ENCODE measurements at regions not wholly inside any gene's neighbourhood (a gene's known extent, or its start where the extent isn't known, plus 50 kb on each side); places are given as distances from the start of the nearest gene placed in this dataset.
A peak's percentile ranks its signal among the peaks of the same experiment; 100 is the strongest.

DNA sequence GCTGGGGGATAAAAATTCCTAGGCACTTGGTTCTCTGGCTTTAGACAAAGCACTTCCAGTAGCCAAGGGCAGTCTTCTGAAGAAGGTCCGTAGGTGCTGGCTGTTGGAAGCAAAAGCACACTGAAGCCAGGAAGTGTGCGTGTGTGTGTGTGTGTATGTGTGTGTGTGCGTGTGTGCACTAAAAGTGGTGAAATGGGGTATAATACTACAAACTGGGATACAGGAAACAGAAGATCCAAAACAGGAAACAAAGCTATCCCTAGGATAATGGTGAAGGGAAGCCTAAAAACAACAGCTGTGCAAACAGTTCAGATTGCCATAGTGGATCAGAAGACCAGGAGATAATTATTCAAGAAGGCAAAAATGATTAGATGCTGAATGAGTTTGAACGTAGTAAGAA lies 103.4 kb downstream of the IL20RB start:
- no peak for DNase-seq

DNA sequence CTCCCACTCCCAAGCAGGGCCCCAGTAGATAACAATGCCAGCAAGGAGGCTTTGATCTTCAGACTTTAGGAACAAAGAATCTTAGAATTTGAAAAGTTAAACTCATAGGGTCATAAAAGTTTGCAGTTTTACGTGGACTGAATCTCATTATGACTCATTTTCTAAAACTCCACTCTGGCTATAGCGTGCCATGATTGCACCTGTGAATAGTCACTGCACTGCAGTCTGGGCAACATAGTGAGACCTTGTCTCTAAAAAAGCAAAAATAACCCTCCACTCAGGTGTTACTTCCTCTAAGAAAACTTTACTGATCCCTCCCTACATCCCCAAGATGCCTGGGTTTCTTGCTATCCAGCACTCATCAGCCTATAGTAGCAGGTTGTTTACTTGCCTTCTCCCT lies 104.5 kb downstream of the IL20RB start:
- no peak for DNase-seq

DNA sequence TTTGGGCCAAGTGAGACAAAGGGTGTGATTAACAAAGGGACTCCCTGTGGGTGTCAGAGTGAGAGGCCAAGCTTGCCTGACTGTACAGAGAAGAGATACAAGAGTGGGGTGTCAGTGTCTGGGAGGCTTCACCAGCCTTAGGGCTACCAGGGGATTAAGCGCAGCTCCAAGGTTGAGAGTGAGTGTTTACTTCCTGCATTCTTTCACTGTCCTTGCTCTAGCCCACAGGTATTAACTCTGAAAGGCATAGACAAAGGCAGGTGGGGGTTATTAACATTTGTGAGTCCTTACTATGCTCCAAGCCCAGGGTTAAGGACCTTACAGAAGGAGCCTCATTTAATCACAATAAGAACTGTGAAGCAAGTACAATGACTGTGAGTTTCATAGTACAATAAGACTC lies 107.6 kb downstream of the IL20RB start:
- DNase-seq: no peak

DNA sequence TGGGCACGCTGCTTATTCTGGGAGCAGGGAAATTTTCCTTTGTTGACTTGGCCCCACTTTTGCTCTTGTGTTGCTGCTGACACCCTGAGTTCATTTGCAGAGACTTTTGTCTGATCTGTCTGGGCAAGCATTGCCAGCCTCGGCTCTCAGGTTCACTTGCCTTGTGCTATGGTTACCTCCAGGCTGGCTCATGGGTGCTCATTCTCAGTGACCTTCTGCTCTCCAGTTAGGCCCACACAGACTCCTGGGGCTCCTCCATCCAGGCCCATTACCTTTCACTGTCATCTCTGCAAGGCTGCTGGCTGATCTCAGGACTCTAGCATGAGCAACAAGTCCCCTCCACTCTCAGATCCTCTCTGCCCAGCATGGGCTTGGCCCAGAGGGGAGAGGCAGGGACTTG lies 108.3 kb downstream of the IL20RB start:
- DNase-seq: no peak

DNA sequence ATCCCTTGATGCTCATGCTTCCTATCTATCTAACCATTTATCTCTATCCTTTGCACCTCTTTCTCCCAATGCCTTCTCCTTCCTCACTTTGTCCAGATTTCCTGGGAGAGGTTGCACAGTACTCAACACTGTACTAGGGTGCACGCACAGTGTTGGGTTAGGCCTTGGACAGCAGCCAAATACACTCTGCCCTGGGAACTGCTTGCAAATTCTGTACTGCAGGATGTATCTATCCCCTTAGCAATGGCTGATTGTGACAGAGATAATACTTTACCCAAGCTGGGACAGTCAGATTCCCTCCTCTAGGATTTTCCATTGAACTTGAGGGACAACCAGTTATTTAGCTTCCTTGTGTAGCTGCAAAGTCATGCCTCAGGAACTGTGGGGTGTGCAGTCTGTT lies 113.3 kb downstream of the IL20RB start:
- DNase-seq: no peak

DNA sequence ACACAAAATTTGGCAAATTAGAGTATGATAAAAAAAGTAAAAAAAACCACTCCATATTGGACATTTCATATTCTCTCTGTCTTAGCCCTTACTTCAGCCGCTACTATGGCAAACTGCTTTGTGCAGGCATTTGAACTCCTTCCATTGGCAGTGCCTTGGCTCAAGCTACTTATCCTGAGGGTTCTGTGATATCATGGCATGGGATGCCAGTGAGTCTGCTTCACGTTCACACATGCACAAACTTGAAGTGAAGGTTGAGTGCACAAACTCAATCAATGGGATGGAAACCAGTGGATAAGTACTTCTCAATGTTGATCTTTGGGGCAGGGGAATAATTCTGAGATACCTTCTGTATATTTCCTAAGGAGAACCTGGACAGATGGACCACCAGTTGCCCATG lies 117.2 kb downstream of the IL20RB start:
- no peak for DNase-seq

DNA sequence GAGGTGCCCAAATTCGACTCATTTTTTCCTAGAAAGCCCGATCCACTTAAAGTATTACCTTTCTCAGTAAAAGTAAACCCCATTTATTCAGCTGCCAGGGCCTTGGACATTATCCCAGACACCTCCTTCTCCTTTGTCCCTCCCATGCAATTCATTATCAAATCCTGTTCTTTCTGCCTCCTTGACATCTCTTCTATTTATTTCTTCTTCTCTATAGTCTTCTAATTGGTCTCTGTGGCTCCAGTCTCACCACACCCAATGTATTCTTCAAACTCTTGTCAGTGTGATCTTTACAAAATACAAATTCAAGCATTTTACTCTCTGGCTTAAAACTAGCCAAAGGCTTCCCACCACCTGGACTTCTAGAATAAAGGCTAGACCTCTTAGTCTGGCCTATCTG lies 120.3 kb downstream of the IL20RB start:
- DNase-seq: no peak

DNA sequence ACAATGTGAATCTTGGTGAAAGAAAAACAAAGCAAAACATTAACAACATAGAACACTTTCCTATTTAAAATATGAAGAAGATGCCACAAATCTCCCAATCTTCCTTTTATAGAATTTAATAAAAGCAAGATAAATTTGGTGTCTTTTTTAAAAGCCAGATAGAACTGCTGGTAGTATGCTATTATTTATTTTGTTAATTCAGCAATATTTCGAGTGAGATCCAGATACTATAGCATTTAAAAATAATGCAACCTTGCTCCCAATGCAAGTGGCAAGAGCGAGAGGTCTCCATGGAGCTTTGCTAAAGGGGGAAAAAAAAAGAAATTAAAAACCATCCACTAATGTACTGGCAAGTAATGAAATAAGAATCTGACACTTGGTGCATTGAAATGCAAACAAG lies 121.8 kb downstream of the IL20RB start:
- DNase-seq: no peak

DNA sequence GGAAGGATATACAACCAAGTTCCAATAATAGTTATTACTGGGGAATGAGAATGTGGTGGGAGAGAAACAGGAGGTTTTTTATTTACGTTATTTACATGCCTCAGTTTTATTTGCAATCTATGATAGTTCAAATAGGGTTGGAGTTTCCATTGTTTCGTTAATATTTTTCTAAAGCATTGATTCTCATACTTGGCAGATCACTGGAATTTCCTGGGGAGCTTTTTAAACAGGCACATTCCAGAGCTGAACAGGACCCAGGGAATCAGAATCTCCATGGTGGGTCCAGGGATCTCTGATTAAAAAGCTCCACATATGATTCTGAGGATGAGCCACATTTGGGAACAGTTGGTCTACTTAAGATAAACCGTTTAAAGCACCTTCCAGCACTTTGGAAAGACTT lies 123.9 kb downstream of the IL20RB start:
- no peak for DNase-seq

DNA sequence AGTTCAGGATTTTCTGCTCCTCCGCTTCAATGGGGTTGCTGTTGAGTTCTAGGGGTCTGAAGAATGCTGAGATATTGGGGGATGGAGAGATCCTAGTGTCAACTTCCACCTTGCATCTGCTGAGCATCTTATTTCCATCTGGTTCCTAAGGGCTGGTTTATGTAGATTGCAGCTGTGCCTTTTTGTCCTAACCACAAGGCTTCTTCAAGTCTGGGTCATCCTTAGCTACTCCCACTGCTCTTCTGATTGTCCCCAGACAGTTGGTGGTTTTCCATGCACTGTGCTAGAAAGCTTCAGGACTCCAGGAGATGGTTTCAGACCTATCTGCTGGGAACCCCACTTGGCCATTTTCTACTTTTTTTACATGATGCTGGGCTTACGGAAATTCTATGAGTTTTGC lies 125.0 kb downstream of the IL20RB start:
- DNase-seq: no peak

DNA sequence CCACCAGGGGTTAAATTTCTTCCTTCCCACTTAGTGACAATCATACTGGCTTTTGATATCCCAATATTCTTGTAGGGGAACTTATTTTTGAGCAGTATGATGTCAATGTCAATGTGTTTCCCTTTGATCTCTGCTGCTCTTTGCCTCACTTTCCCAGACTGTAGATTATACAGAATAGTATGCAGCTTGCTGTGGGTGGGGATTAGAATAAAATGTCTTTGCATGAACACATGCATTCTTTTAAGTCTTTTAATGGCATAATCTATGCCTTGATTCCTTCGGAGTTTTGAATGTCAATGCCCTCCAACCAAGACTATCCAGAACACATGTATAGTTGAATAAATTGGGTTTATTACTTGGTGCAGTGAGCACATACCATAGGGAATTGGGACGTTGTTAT lies 125.5 kb downstream of the IL20RB start:
- no peak for DNase-seq

DNA sequence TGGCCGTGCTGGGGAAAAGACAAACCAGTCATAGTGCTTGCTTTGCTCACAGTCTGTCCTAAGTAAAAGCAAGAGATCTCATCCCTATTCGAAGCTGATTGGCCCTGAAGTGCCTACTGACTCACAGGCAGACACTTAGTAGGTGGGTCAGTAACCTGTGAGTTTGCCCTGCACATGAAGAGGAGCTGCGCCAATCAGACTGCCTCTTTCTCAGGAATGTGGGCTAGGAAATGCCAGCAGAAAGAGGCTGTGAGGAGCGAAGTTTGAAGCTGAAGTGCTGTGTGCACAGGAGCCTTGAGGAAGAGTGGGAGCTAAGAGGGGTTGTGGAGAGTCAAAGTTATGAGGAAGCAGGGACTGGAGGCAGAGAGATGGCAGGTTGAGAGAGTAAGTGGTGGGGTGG lies 126.8 kb downstream of the IL20RB start:
- no peak for DNase-seq

DNA sequence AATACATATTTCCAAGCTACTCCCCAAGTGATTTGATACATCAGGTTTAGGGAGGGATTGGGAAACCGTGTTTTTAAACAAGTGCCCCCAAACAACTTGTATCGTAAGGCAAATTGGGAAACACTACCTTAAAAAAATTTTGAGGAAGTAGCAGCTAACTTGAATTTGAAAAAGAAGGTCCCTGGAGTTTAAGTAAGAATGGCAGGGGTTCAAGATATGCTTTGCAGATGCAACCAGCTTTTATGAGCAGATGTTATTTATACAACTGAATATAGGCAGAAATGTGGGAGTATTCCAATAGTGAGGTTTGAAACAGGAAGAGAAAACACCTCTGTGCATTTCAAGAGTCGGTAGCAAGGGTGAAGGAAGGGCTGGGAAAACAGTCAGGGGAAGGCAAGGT lies 139.6 kb downstream of the IL20RB start:
- no peak for DNase-seq

DNA sequence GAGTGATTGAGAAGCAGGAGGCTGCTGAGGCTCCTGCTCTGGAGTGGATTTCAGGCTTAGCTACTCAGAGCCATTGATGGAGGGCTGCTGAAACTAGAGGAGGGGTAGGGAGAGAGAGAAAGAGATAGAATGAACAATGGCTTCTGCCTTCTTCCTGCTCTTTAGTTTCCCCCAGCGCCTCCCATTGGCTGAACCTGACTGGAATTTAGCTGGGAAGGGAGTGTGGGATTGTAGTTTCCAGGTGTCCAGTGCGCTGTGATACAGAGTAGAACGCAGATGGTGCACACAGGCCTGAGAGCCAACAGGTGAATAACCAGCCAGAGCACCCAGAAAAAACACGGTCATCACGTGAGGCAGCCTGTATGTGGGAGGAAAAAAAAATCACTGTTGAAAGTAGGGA lies 140.1 kb downstream of the IL20RB start:
- no peak for DNase-seq

DNA sequence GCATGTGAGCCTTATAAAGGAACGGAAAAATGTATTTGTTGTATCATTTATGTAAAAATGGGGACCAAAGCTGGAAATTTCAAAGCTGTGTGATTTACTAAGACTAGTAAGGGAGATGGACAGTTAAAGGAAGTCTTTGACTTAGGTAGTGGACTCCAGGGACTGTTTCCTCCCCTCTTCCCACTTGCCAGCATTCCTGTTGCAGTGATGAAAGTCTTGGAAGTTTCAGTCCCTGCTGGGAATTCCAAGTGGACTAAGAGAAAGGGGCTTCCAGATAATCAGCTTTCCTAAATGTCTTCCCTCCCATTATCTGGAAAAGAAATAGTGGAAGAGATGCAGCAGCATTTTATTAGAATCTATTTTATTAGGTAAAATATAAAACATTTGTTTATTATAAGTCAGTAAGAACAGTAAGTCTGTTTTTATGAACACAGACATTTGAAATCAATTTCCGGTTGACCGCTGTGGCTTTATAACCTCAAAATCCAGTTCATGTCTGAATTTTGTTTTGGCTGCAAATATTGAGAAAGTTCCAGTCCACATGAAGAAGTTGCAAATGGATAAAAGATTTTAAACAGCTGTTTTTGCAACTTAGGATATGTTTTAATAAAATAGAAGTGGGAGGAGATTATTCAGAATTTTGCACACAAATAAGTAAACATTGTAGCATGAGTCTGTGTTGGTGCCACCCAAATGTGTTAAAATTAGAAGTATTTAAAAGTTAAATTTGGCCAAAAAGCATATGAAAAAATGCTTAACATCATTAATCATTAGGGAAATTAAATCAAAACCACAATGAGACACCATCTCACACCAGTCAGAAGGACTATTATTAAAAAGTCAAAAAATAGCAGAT lies 141.8 kb downstream of the IL20RB start:
- no peak for DNase-seq

DNA sequence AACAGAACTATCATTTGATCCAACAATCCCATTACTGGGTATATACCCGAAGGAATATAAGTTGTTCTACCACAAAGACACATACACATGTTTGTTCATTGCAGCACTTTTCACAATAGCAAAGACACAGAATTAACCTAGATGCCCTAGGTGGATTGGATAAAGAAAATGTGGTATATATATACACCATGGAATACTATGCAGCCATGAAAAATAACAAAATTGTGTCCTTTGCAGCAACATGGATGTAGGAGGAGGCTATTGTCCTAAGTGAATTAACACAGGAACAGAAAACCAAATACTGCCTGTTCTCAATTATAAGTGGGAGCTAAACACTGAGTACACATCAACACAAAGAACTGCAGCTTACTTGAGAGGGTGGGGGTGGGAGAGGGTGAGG lies 142.5 kb downstream of the IL20RB start:
- DNase-seq: no peak

DNA sequence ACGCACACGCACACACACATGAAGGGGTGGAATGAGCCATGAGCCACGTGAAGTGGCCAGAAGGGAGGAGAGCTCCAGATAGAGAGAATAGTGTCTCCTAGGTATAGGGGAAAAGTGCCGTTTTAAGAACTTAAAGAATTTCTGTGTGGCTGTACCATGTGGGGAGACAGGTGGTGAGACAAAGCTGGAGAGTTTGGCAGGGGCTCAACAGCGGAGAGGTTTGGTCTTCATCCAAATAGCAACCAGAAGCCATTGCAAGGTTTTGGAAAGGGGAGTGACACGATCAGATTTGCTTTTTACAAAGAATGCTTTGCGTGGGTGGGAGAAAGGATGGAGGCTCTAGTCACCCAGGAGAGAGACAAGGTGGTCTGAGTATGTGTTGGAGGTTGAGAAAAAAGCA lies 146.0 kb downstream of the IL20RB start:
- no peak for DNase-seq

DNA sequence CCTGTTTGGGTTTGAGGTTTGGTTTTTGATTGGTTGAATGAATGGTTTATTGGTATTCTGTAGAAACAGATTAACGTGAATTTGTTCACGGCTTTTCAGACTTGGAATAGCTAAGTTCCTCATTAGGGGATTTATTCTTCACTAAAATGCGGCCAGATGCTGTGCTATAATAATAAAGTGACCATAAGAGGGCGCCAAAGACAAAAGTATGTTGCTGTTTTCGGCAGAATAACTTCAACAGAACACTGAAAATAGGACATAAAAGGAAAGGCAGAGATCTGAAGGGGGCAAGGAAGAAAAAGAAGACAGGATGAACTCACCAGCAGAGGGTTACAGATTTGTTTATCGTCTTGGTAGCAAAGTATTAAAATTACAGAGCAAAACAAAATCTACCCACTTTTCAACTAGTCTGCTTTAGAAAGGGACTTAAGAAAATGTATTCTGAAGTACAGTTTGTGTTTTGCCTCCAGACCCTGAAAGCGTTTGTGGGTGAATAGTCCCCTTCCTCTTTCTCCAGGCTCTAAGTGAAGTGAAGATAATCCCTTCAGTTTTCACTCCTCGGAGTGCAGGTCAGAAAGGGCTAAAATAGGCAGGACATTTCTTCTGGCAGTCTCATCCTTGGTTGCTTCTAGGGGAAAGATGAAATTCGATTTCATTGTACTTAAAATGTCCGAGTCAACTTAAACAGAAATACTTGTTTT lies 147.6 kb downstream of the IL20RB start:
- peak in 1 of 2 donors; percentile 54 for DNase-seq

DNA sequence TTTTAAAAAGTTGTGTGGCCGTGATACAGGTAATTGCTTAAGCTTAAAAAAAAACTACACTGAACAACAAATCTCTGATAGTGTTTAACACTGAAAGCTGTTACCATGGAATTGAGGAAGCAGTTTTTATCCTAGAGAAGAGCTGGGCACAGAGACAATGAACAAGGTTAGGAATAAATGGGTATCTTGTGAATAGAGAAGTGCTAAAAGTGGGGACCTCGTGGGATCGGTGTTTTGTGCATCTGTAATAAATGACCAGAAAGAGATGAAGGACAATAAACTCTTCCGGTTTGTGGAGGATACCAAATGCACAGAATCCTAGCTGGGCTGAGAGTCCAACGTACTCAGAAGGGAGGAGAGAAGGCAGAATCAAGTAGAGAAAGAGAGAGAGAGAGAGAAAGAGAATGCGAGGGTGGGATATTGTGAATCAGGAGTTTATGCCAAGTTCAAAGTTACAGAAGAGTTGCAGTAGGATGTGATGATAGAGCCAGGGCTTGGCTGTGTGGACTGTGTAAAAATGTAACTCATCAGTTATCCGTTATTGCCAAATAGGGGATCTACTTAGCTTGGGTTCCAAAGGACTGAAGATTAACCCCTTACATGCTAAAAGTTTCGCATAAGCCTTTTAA lies 148.9 kb downstream of the IL20RB start:
- no peak for DNase-seq

DNA sequence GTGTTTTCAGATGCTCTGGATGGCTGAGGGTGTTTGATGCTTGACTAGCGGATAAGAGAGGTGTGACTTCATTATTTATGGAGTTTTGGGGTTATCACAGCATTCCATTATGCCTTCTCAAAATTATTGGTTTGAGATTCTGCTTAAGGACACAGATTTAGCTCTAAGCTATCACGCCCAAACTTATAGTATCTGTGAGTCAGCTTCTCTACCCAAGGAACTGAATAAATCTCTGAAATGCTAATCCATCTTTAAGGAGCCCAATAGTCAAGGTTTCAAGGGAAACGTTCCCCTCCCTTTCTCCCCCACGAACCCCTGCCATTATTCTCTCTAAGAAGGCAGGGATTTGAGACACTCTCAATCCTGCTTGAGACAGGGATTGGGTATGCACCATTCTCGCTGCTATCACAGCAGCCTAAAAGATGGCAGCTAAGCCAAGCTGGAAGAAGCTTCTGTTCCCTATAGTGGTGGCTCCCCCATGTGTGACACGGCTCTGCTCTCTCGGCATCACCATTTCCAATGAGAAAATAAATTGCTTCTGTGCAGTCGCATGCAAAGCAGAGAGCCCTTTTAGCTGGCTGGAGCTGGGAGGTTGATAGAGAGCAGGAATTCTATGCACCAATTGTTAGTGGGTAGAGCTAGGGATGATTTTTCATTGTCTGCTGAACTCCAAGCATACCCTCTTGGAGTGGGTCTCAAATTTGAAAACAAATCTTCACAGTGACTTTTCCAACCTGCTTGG lies 151.1 kb downstream of the IL20RB start:
- DNase-seq: no peak

DNA sequence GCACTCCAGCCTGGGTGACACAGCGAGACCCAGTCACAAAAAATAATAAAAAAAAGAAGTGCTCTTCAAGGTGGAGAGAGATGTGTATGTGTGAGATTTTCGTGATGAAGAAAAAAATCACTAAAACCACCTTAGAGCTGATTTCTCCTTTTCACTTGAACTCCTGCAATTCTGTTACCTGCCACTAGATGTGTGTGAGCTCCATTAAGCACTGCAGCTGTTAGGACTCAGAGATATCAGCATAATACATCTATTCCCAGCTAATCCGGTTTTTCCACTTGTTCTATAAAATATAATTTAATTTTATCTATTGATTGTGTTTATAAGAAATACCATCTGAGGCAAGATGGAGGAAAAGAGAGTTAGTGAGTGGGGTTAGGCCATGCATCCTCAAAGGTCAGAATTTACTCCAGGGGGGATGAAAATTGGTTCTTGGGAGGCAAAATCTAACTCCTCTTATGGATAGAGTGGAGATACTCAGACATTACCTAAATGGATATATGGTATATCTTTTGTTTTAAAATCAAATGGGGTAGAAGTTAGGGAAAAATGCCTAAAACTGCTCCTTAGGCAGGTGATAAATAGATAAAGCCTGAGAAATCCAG lies 152.7 kb downstream of the IL20RB start:
- peak in 1 of 2 donors; percentile 7 for DNase-seq

DNA sequence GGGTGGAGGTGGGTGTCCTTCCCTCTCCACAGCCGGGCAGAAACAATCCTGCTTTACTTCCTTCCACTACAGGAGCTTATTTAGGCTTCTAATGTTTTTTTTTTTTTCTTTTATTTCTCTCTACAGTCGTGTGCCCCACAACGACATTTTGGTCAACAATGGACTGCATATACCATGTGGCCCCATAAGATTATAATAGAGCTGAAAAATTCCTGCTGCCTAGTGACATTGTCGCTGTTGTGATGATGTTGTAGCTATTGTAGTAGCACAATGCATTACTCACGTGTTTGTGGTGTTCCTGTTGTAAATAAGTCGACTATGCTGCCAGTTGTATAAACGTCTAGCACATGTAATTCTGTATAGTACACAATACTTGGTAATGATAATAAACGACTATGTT lies 153.7 kb downstream of the IL20RB start:
- no peak for DNase-seq

DNA sequence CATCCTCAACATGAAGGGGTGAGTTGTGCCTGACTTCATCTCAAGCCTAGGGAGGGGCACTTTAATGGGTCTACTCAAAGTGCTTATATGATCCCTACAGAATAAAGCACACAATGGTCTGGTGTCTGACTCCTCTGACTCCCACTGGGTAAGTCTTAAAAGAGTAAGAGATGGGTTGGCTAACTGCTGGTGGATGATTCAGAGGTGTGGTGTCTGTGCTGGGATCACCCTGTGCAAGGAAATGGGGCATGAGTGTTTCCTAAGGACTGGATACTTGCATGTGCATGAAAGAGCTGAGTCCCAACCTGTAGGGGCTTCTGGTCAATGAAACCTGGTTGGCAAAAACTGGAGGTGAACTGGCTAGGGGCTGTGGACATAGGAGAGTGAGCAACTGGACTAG lies 158.8 kb downstream of the IL20RB start:
- DNase-seq: no peak
